IMR-90 (cell line): ENCODE measurements at regions not wholly inside any gene's neighbourhood (a gene's known extent, or its start where the extent isn't known, plus 50 kb on each side); places are given as distances from the start of the nearest gene placed in this dataset.

Experiments
- ATAC-seq: fragments of 200-7000 bp; cut with Tn5 transposase; 2 replicates; pipeline ENCODE4 v1.9.1; 2020; ENCODE audit warnings: low read depth, mild to moderate bottlenecking, moderate library complexity
- BruUV-seq: library from RNA; stranded (reverse); fragments of 400-500 nt; replicated peaks from 2 replicates; lab custom pipeline; 2021; lab: Mats Ljungman, UMichigan
- CTCF ChIA-PET: fragments of 300-600 bp; formaldehyde crosslinking; extraction: SDS; loops from one replicate; lab custom pipeline; 2021; ENCODE audit warnings: antibody characterized with exemption; lab: Yijun Ruan, JAX
- POLR2A ChIA-PET: fragments of 300-600 bp; sonication (Branson Sonifier 250); formaldehyde crosslinking; loops from one replicate; lab custom pipeline; 2022; ENCODE audit warnings: antibody characterized with exemption; ENCODE audit not compliant: unreplicated experiment; lab: Charles Lee
- DNase-seq: peaks from one replicate; pipeline ENCODE4 v3.0.0; 2013
- H2AFZ ChIP-seq: replicated peaks from 2 replicates; pipeline ENCODE3; 2013; ENCODE audit warnings: low read length, mild to moderate bottlenecking; ENCODE audit not compliant: poor library complexity
- H2AK5ac ChIP-seq: 2 replicates; pipeline ENCODE4 v1.6.1; 2013; ENCODE audit warnings: low read depth, low read length, inconsistent platforms
- H2AK9ac ChIP-seq: replicated peaks from 2 replicates; pipeline ENCODE3; 2013; ENCODE audit warnings: mild to moderate bottlenecking, low read depth, low read length, moderate library complexity; ENCODE audit not compliant: poor library complexity
- H2BK120ac ChIP-seq: 2 replicates; pipeline ENCODE4 v1.6.1; 2013; ENCODE audit warnings: low read depth, low read length, inconsistent platforms
- H2BK15ac ChIP-seq: 3 replicates; pipeline ENCODE4 v1.6.1; 2013; ENCODE audit warnings: low read depth, low read length, inconsistent platforms
- H2BK20ac ChIP-seq: 2 replicates; pipeline ENCODE4 v1.6.1; 2013; ENCODE audit warnings: low read depth, mild to moderate bottlenecking, inconsistent platforms, low read length, moderate library complexity
- H2BK5ac ChIP-seq: 2 replicates; pipeline ENCODE4 v1.6.1; 2013; ENCODE audit warnings: mild to moderate bottlenecking, low read depth, low read length, inconsistent platforms; ENCODE audit not compliant: poor library complexity, severe bottlenecking
- H3K14ac ChIP-seq: replicated peaks from 2 replicates; pipeline ENCODE4 v1.6.1; 2013; ENCODE audit warnings: low read depth, low read length, inconsistent platforms
- H3K18ac ChIP-seq: 2 replicates; pipeline ENCODE4 v1.6.1; 2013; ENCODE audit warnings: low read depth, low read length, control low read depth
- H3K23ac ChIP-seq: 2 replicates; pipeline ENCODE4 v1.6.1; 2013; ENCODE audit warnings: low read depth, low read length, inconsistent platforms
- H3K27ac ChIP-seq: 2 replicates; pipeline ENCODE4 v1.5.1; 2013; ENCODE audit warnings: mild to moderate bottlenecking, control low read depth, low read length; ENCODE audit not compliant: insufficient read depth
- H3K27me3 ChIP-seq: 2 replicates; pipeline ENCODE4 v1.6.1; 2013; ENCODE audit warnings: low read length; ENCODE audit not compliant: control insufficient read depth, insufficient read depth
- H3K36me3 ChIP-seq: 2 replicates; pipeline ENCODE4 v1.6.1; 2013; ENCODE audit warnings: low read length, mixed read lengths; ENCODE audit not compliant: control insufficient read depth, insufficient read depth
- H3K4ac ChIP-seq: 2 replicates; pipeline ENCODE4 v1.6.1; 2013; ENCODE audit warnings: low read depth, low read length, inconsistent platforms
- H3K4me1 ChIP-seq: 2 replicates; pipeline ENCODE4 v1.6.1; 2013; ENCODE audit warnings: low read length, mixed read lengths; ENCODE audit not compliant: control insufficient read depth, insufficient read depth
- H3K4me2 ChIP-seq: 2 replicates; pipeline ENCODE4 v1.6.1; 2013; ENCODE audit warnings: low read depth, mild to moderate bottlenecking, control low read depth, low read length, moderate library complexity
- H3K4me3 ChIP-seq: 2 replicates; pipeline ENCODE4 v1.5.1; 2013; ENCODE audit warnings: low read depth, mild to moderate bottlenecking, control low read depth, low read length, moderate library complexity; ENCODE audit not compliant: insufficient read depth
- H3K56ac ChIP-seq: 2 replicates; pipeline ENCODE4 v1.6.1; 2013; ENCODE audit warnings: low read length, inconsistent platforms; ENCODE audit not compliant: insufficient read depth; ENCODE audit errors: extremely low read depth
- H3K79me1 ChIP-seq, 2 experiments: 2 replicates each; pipeline ENCODE4 v1.6.1; 2013; ENCODE audit warnings: low read length in 2 of 2, inconsistent platforms in 1 of 2, low read depth in 1 of 2
- H3K9ac ChIP-seq: 2 replicates; pipeline ENCODE4 v1.6.1; 2013; ENCODE audit warnings: low read depth, low read length, control low read depth
- H3K9me1 ChIP-seq: 2 replicates; pipeline ENCODE4 v1.6.1; 2013; ENCODE audit warnings: low read length, inconsistent platforms; ENCODE audit not compliant: insufficient read depth
- H3K9me3 ChIP-seq: 2 replicates; pipeline ENCODE4 v1.6.1; 2013; ENCODE audit warnings: low read length; ENCODE audit not compliant: control insufficient read depth, insufficient read depth
- H4K20me1 ChIP-seq: 2 replicates; pipeline ENCODE4 v1.6.1; 2013; ENCODE audit warnings: low read length, inconsistent platforms; ENCODE audit not compliant: insufficient read depth
- H4K5ac ChIP-seq: 2 replicates; pipeline ENCODE4 v1.6.1; 2013; ENCODE audit warnings: mild to moderate bottlenecking, low read depth, low read length, control low read depth
- H4K8ac ChIP-seq, 2 experiments: 2 replicates each; pipeline ENCODE4 v1.6.1; 2013; ENCODE audit warnings: low read depth in 2 of 2, low read length in 2 of 2, control low read depth in 1 of 2, inconsistent platforms in 1 of 2
- H4K91ac ChIP-seq: 2 replicates; pipeline ENCODE4 v1.6.1; 2013; ENCODE audit warnings: low read depth, low read length, inconsistent platforms; ENCODE audit not compliant: insufficient read depth
- BHLHE40 ChIP-seq: fragments of 150-350 bp; IDR thresholded peaks from 2 replicates; pipeline ENCODE4 v1.6.1; 2016; ENCODE audit warnings: mild to moderate bottlenecking, low read depth, low read length
- MAZ ChIP-seq: IDR thresholded peaks from 2 replicates; pipeline ENCODE4 v1.6.1; 2012; ENCODE audit warnings: low read depth, mild to moderate bottlenecking, low read length, improper control_type of control experiment, moderate library complexity, borderline replicate concordance
- NFE2L2 ChIP-seq: fragments of 150-350 bp; IDR thresholded peaks from 2 replicates; pipeline ENCODE4 v1.6.1; 2016; ENCODE audit warnings: low read depth, mild to moderate bottlenecking, low read length
- RFX5 ChIP-seq: IDR thresholded peaks from 2 replicates; pipeline ENCODE4 v1.8.0; 2012; ENCODE audit warnings: low read depth, mild to moderate bottlenecking, low read length, moderate library complexity
- USF2 ChIP-seq: fragments of 150-350 bp; IDR thresholded peaks from 2 replicates; pipeline ENCODE4 v1.6.1; 2017; ENCODE audit warnings: mild to moderate bottlenecking, antibody characterized with exemption, low read length, low read depth
- WGBS, 2 experiments: methylation state at CpG; one replicate each; pipeline versions ENCODE4 v1.1.5 to v1.1.7; 2013; ENCODE audit warnings: missing lambda C conversion rate in 2 of 2; ENCODE audit not compliant: insufficient read length in 1 of 2; ENCODE audit errors: extremely low coverage in 2 of 2; 5-methylcytosine and 5-hydroxymethylcytosine counted together
- dilution Hi-C: fragments of 300-500 bp; cut with HindIII; formaldehyde crosslinking; loops from one replicate; pipeline ENCODE4 v1.14.3; 2018; ENCODE audit warnings: low sequenced_read_pairs; ENCODE audit not compliant: unreplicated experiment
- in situ Hi-C: fragments of 300-500 bp; cut with MboI; formaldehyde crosslinking; loops from 3 replicates; pipeline ENCODE4 v1.14.3; 2019; ENCODE audit warnings: low sequenced_read_pairs, inconsistent platforms, mixed read lengths
- intact Hi-C: fragments of 100-400 bp; cut with micrococcal nuclease; formaldehyde crosslinking; loops from 2 replicates; pipeline ENCODE4 v1.10.0; 2022
- TF ChIP-seq, protein P1 (sequence below): fragments of 150-350 bp; IDR thresholded peaks from 2 replicates; pipeline ENCODE4 v1.6.1; 2016; ENCODE audit warnings: low read depth, mild to moderate bottlenecking, low read length, moderate library complexity, borderline replicate concordance

DNA sequence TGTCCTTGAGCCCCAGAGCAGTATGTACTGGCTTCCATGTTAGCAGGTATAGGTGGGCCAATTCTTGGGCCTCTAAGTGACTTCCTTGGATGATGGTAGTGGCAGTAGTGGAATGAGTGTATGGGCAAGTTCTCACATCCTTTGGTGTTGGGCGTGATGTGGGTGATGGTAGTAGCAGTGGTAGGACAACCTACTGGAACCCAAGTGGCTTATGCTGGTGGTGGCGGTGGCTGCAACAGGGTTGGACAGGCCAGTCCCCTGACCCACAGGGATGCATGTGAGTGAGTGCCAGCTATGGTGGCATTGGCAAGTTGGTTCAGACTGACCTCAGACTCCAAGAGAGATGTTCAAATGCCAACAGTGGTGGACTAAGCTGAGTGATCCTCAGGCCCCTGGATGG lies 1228.2 kb downstream of the ROBO2 start:
- H3K56ac ChIP-seq: no peak overlapping the region
- H2AK5ac ChIP-seq: no peak overlapping the region
- TF ChIP-seq BHLHE40: no peak
- TF ChIP-seq USF2: no peak
- no peak for TF ChIP-seq NFE2L2
- TF ChIP-seq MAZ: no peak
- TF ChIP-seq RFX5: no peak
- TF ChIP-seq, protein P1, sequence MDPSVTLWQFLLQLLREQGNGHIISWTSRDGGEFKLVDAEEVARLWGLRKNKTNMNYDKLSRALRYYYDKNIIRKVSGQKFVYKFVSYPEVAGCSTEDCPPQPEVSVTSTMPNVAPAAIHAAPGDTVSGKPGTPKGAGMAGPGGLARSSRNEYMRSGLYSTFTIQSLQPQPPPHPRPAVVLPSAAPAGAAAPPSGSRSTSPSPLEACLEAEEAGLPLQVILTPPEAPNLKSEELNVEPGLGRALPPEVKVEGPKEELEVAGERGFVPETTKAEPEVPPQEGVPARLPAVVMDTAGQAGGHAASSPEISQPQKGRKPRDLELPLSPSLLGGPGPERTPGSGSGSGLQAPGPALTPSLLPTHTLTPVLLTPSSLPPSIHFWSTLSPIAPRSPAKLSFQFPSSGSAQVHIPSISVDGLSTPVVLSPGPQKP: no peak
- H3K23ac ChIP-seq: no peak overlapping the region
- H3K18ac ChIP-seq: no peak overlapping the region
- H3K9ac ChIP-seq: no peak overlapping the region
- dilution Hi-C loops: no loop called here
- H2BK120ac ChIP-seq: no peak overlapping the region
- no peaks in the 10 kb centered on the region for H3K27me3 ChIP-seq
- no peak overlapping the region for H3K4me2 ChIP-seq
- H4K91ac ChIP-seq: no peak overlapping the region
- H3K4ac ChIP-seq: no peak overlapping the region
- H3K14ac ChIP-seq: no peak overlapping the region
- H3K4me1 ChIP-seq: no peaks in the 10 kb centered on the region
- peaks cover 5% of the 10 kb centered on the region; the same call in 1 of the 2 replicates for H3K9me3 ChIP-seq
- ChIA-PET CTCF (no interaction called here), POLR2A (no interaction called here)
- H3K27ac ChIP-seq: no peak overlapping the region
- no peak overlapping the region for H2AK9ac ChIP-seq
- H4K5ac ChIP-seq: no peak overlapping the region
- no peak overlapping the region for H4K8ac ChIP-seq
- no peak for ATAC-seq
- no peaks in the 10 kb centered on the region for H3K79me1 ChIP-seq
- no peaks in the 10 kb centered on the region for H4K20me1 ChIP-seq
- no peaks in the 10 kb centered on the region for H3K36me3 ChIP-seq
- H2BK15ac ChIP-seq: no peak overlapping the region; the same call in 2 of the 3 replicates
- H2BK5ac ChIP-seq: no peak overlapping the region
- no peak overlapping the region for H2AFZ ChIP-seq
- DNase-seq: no peak
- in situ Hi-C loops: loop anchor here (25.0 kb wide), 1 partner anchor 769 kb away; no protein-coding TSS in a partner anchor
- H2BK20ac ChIP-seq: no peak overlapping the region; the same call in 1 of the 2 replicates
- H3K9me1 ChIP-seq: no peaks in the 10 kb centered on the region
- BruUV-seq: no TSS peak
- no peak overlapping the region for H3K4me3 ChIP-seq
- 63% methylated on average over 2 of the region's 2 CpGs; no CpG with 5 or more reads in 1 of the 2 experiments for WGBS, 2 experiments
- intact Hi-C loops: no loop called here
